ENCODE measurements at regions not wholly inside any gene's neighbourhood (a gene's known extent, or its start where the extent isn't known, plus 50 kb on each side); places are given as distances from the start of the nearest gene placed in this dataset.

DNA sequence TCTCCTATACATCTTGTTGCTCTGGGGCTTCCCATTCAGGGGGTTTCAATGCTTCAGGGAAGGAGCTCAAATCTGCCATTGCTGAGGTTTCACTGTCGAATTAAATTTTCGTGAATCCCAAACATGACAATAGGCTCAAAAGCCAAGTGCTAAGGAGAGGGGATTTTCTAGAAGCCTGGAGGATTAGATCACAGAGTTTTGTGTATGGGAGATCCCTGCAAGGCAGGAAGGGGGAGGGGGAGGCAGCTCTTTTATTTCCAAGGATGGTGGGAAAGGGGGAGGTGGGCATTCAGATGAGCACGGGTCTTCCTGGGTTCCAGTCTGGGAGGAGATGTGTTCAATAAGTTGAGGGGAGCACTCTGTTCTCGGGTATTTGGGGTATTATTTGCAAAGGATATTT lies 69.9 kb upstream of the DLG1 start:
- H3K36me3 Mint-ChIP-seq (ENCODE audit: low read depth): no peaks in the 10 kb centered on the region
- ATAC-seq (ENCODE audit: low read depth): no peak
- ChIA-PET POLR2A (no interaction called here), CTCF (no interaction called here)
- peaks cover 11% of the 10 kb centered on the region for H3K27me3 Mint-ChIP-seq
- no peak overlapping the region for H3K4me3 Mint-ChIP-seq
- H3K9me3 Mint-ChIP-seq: no peaks in the 10 kb centered on the region
- TF ChIP-seq CTCF (IDR thresholded peaks at IDR 0.05): no peak
- no peaks in the 10 kb centered on the region for H3K4me1 Mint-ChIP-seq
- H3K27ac Mint-ChIP-seq: no peak overlapping the region
- intact Hi-C loops (cut with micrococcal nuclease): no loop called here
- DNase-seq: no peak

DNA sequence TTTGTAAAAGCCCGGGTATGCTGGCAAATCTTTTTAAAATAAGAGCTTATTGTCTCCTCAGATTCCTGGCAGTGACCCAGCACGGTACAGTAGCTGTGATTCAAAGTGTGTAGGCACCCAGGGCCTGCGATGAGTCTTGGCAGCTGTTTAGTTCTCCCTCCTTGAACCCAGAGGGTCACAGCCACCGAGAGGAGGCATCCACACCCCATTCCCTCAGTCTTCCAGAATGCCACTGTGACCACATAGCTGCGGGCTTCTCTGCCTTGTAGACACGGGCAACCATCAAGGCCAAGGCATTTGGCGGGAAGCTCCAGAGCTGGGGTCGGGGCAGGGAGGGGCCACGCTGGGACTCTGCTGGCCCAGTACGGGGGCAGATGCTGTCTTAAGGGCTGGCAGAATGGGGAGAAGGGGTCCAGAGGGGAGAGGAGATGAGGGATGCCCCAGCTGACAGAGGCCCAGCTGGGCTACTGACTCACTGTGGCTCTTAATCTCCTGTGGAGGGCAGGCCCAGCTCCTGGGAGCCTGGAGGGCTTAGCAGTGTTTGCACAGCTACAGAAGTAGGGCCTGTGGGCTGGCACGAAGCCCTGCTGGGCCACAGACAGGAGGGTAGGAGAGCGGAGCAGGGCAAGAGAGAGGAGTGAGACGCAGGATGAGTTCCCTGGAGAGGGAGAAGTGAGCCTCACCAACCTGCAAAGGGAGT lies 68.8 kb upstream of the DLG1 start:
- no peak for TF ChIP-seq CTCF (IDR thresholded peaks at IDR 0.05)
- CTCF ChIA-PET: no interaction called here
- no peaks in the 10 kb centered on the region for H3K9me3 Mint-ChIP-seq
- H3K36me3 Mint-ChIP-seq (ENCODE audit: low read depth): no peaks in the 10 kb centered on the region
- ATAC-seq (ENCODE audit: low read depth) (no peak), DNase-seq (no peak)
- H3K27ac Mint-ChIP-seq: no peak overlapping the region
- POLR2A ChIA-PET: no interaction called here
- H3K4me3 Mint-ChIP-seq: no peak overlapping the region
- no peaks in the 10 kb centered on the region for H3K4me1 Mint-ChIP-seq
- intact Hi-C loops (cut with micrococcal nuclease): no loop called here
- H3K27me3 Mint-ChIP-seq: peaks cover 15% of the 10 kb centered on the region

- no peak overlapping the region for H3K27ac Mint-ChIP-seq
- no peaks in the 10 kb centered on the region for H3K36me3 Mint-ChIP-seq (ENCODE audit: low read depth)
- ChIA-PET POLR2A (no interaction called here), CTCF (no interaction called here)
- peaks cover 15% of the 10 kb centered on the region for H3K27me3 Mint-ChIP-seq
- no peaks in the 10 kb centered on the region for H3K4me1 Mint-ChIP-seq
- H3K9me3 Mint-ChIP-seq: no peaks in the 10 kb centered on the region
- TF ChIP-seq CTCF (IDR thresholded peaks at IDR 0.05): no peak
- DNase-seq (no peak), ATAC-seq (ENCODE audit: low read depth) (no peak)
- no peak overlapping the region for H3K4me3 Mint-ChIP-seq
- intact Hi-C loops (cut with micrococcal nuclease): no loop called here
Observed at GRCh38 chr3:197366301-197367044, 68.1 kb upstream of the DLG1 start.

GRCh38 chr3:197365586-197365985 lies 67.2 kb upstream of the DLG1 start:
- POLR2A ChIA-PET: no interaction called here
- H3K27ac Mint-ChIP-seq: no peak overlapping the region
- intact Hi-C loops (cut with micrococcal nuclease): no loop called here
- peaks cover 15% of the 10 kb centered on the region for H3K27me3 Mint-ChIP-seq
- no peak for TF ChIP-seq CTCF (IDR thresholded peaks at IDR 0.05)
- no peaks in the 10 kb centered on the region for H3K36me3 Mint-ChIP-seq (ENCODE audit: low read depth)
- H3K9me3 Mint-ChIP-seq: peaks cover 5% of the 10 kb centered on the region
- CTCF ChIA-PET: no interaction called here
- H3K4me3 Mint-ChIP-seq: no peak overlapping the region
- H3K4me1 Mint-ChIP-seq: no peaks in the 10 kb centered on the region
- DNase-seq (no peak), ATAC-seq (ENCODE audit: low read depth) (no peak)

DNA sequence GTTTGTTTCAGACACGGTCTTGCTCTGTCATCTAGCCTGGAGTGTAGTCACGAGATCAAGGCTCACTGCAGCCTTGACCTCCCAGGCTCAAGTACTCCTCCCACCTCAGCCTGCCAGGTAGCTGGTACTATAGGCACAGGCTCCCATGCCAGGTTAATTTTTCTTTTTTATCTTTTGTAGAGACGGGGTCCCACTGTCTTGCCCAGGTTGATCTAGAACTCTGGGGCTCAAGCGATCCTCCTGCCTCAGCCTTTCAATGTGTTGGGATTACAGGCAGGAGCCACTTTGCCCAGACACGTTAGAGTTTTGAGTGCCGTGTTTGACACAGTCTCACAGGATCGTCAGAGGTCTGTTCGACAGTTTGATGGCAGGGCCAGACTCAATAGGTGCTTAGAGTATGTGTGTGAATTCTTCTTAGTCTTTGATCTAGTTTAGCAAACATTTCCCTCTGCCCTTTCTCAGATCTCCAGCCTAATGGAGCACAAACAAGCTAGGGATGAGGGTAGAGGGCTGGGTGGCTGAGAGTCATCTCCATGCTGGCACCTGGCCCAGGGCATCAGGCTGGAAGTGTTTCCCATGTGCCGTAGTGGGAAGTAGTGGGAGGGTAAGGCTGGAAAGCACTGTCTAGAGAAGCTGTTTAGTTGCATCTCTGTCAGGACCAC lies 66.1 kb upstream of the DLG1 start:
- no peaks in the 10 kb centered on the region for H3K36me3 Mint-ChIP-seq (ENCODE audit: low read depth)
- no peak for ATAC-seq (ENCODE audit: low read depth)
- H3K4me1 Mint-ChIP-seq: no peaks in the 10 kb centered on the region
- intact Hi-C loops (cut with micrococcal nuclease): no loop called here
- H3K27ac Mint-ChIP-seq: no peak overlapping the region
- no peak for TF ChIP-seq CTCF (IDR thresholded peaks at IDR 0.05)
- ChIA-PET CTCF (interaction anchor here (1.1 kb wide), 1 partner anchor 99 kb away, joined by 3 read pairs; no protein-coding TSS in a partner anchor), POLR2A (no interaction called here)
- DNase-seq: no peak
- peaks cover 13% of the 10 kb centered on the region for H3K9me3 Mint-ChIP-seq
- no peak overlapping the region for H3K4me3 Mint-ChIP-seq
- H3K27me3 Mint-ChIP-seq: peaks cover 15% of the 10 kb centered on the region

All from activated B cell treated with CpG ODN at 0.5 μM for 24 hours (primary cell).